ENCODE measurements at regions not wholly inside any gene's neighbourhood (a gene's known extent, or its start where the extent isn't known, plus 50 kb on each side); places are given as distances from the start of the nearest gene placed in this dataset.

- no peak overlapping the region for H3K4me3 ChIP-seq (ENCODE audit: low read depth, low read length)
- peak; percentile 3 for DNase-seq (ENCODE audit: low read depth)
- TF ChIP-seq CTCF (conservative IDR thresholded peaks at IDR 0.05; ENCODE audit: low read depth, low read length) = no peak
These were observed 108.9 kb upstream of the NHS start for GRCh38 chrX:17266136-17266535.

GRCh38 chrX:17278961-17279360 lies 96.0 kb upstream of the NHS start:
- no peak for TF ChIP-seq CTCF (conservative IDR thresholded peaks at IDR 0.05; ENCODE audit: low read depth, low read length)
- DNase-seq (ENCODE audit: low read depth) = no peak
- no peak overlapping the region for H3K4me3 ChIP-seq (ENCODE audit: low read depth, low read length)

- H3K4me3 ChIP-seq (ENCODE audit: low read depth, low read length) = no peak overlapping the region
- no peak for DNase-seq (ENCODE audit: low read depth)
- TF ChIP-seq CTCF (conservative IDR thresholded peaks at IDR 0.05; ENCODE audit: low read depth, low read length) = no peak
These were observed 89.0 kb upstream of the NHS start for GRCh38 chrX:17285983-17286382.

- no peak overlapping the region for H3K4me3 ChIP-seq (ENCODE audit: low read depth, low read length)
- no peak for TF ChIP-seq CTCF (conservative IDR thresholded peaks at IDR 0.05; ENCODE audit: low read depth, low read length)
- no peak for DNase-seq (ENCODE audit: low read depth)
These were observed 83.7 kb upstream of the NHS start for GRCh38 chrX:17291171-17291900.

GRCh38 chrX:17292111-17292527 lies 82.9 kb upstream of the NHS start:
- H3K4me3 ChIP-seq (ENCODE audit: low read depth, low read length) = no peak overlapping the region
- peak; percentile 24 for DNase-seq (ENCODE audit: low read depth)
- no peak for TF ChIP-seq CTCF (conservative IDR thresholded peaks at IDR 0.05; ENCODE audit: low read depth, low read length)

- TF ChIP-seq CTCF (conservative IDR thresholded peaks at IDR 0.05; ENCODE audit: low read depth, low read length) = no peak
- H3K4me3 ChIP-seq (ENCODE audit: low read depth, low read length) = no peak overlapping the region
- DNase-seq (ENCODE audit: low read depth) = no peak
These were observed 80.4 kb upstream of the NHS start for GRCh38 chrX:17294561-17294960.

GRCh38 chrX:17295791-17296190 lies 79.2 kb upstream of the NHS start:
- H3K4me3 ChIP-seq (ENCODE audit: low read depth, low read length) = no peak overlapping the region
- no peak for DNase-seq (ENCODE audit: low read depth)
- no peak for TF ChIP-seq CTCF (conservative IDR thresholded peaks at IDR 0.05; ENCODE audit: low read depth, low read length)

Data from choroid plexus epithelial cell (primary cell).